NOMO-1 (cell line): ENCODE measurements at regions not wholly inside any gene's neighbourhood (a gene's known extent, or its start where the extent isn't known, plus 50 kb on each side); places are given as distances from the start of the nearest gene placed in this dataset.

Experiments
- DNase-seq, 2 experiments: peaks; one replicate each; lab custom pipeline; 2025; ENCODE audit not compliant: unreplicated experiment in 2 of 2; lab: John Stamatoyannopoulos, UW

- DNase-seq, result no peak
These were observed 733.4 kb upstream of the CDH7 start for GRCh38 chr18:65017372-65017760.

GRCh38 chr18:65016631-65017371, 734.0 kb upstream of the CDH7 start:
- no peak for DNase-seq

GRCh38 chr18:64994370-64994769, 756.4 kb upstream of the CDH7 start:
- DNase-seq, result peak in 1 of 2 experiments; percentile 51

GRCh38 chr18:64993695-64994094, 757.1 kb upstream of the CDH7 start:
- no peak for DNase-seq

GRCh38 chr18:64992654-64993053, 758.2 kb upstream of the CDH7 start:
- no peak for DNase-seq

GRCh38 chr18:64991102-64991501, 759.7 kb upstream of the CDH7 start:
- peak in 1 of 2 experiments; percentile 12 for DNase-seq

- no peak for DNase-seq
These were observed 763.8 kb upstream of the CDH7 start for GRCh38 chr18:64986906-64987495.

GRCh38 chr18:64983497-64984238, 767.1 kb upstream of the CDH7 start:
- no peak for DNase-seq

- DNase-seq, result no peak
These were observed 768.3 kb upstream of the CDH7 start for GRCh38 chr18:64982414-64983055.

GRCh38 chr18:64981915-64982314, 768.9 kb upstream of the CDH7 start:
- DNase-seq, result no peak

- DNase-seq, result no peak
These were observed 771.0 kb upstream of the CDH7 start for GRCh38 chr18:64979791-64980190.

- DNase-seq, result no peak
These were observed 776.3 kb upstream of the CDH7 start for GRCh38 chr18:64974391-64975125.

GRCh38 chr18:64972545-64972944, 778.3 kb upstream of the CDH7 start:
- DNase-seq, result no peak

- DNase-seq, result no peak
These were observed 784.1 kb upstream of the CDH7 start for GRCh38 chr18:64966667-64967066.

GRCh38 chr18:64956465-64956864, 794.3 kb upstream of the CDH7 start:
- no peak for DNase-seq

GRCh38 chr18:64949885-64950284, 800.9 kb upstream of the CDH7 start:
- no peak for DNase-seq

GRCh38 chr18:64936671-64937070, 787.8 kb upstream of the LINC00305 start:
- no peak for DNase-seq

- no peak for DNase-seq
These were observed 780.1 kb upstream of the LINC00305 start for GRCh38 chr18:64929036-64929435.

- DNase-seq, result no peak
These were observed 771.2 kb upstream of the LINC00305 start for GRCh38 chr18:64919971-64920570.

- no peak for DNase-seq
These were observed 770.0 kb upstream of the LINC00305 start for GRCh38 chr18:64918851-64919250.
